Activated naive CD4-positive, alpha-beta T cell treated with Interleukin-2 at 50 U/mL for 16 hours (primary cell): ENCODE measurements at regions not wholly inside any gene's neighbourhood (a gene's known extent, or its start where the extent isn't known, plus 50 kb on each side); places are given as distances from the start of the nearest gene placed in this dataset.

Experiments used
- DNase-seq: peaks from one replicate; pipeline ENCODE4 v3.0.0-alpha.2; 2020

DNA sequence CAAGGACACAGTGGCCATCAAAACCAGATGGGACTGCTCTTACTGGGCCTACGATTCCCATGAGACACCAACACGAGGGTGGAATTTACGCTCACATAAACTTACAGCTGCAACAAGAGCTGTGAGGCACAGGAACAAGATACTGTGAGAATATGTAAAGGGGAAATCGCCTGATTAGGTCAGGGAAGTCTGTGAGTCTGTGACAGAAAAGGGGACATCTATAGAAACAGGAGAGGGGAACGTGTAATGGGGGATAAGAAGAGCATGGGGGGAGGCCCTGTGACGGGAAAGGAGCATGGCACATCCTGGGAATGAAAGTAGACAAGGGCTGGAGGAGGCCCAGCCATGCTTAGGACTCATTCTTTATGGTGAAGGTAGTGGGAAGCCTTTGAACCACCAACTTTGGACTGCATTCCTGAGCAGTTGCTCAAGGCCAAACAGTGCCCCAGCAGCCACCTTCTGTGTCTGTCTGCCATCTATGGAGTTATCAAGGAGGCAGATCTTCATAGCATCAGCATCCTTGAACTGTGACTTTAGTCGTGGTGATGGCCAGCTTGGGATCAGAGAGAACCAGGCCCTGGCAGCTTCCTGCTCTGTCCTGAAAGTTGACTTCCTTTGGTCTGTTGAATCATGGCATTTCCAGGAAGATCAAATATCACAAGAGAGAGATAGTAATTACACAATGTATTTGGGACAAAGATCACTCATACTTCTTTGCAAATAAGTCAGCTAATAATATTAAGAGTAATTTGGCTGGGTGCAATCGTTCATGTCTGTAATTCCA, 87.9 kb upstream of the FAM169A start:
- DNase-seq, result no peak

DNA sequence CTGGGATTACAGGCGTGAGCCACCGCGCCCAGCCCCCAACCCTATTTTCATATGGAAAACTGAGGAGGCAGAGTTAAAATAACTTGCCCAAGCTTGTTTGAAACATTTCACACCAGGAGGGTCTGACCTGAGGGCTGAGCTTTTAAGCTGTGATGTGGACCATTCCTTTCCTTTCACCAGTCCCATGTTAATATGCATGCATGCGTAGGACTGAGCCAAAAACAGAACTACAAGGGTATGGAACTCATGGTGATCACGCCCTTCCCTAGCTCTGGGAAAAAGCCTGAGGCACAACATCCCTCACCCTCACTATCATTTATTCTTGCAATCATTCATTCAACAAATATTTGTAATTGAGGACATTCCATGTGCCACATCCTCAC, 87.4 kb upstream of the FAM169A start:
- DNase-seq, result no peak

DNA sequence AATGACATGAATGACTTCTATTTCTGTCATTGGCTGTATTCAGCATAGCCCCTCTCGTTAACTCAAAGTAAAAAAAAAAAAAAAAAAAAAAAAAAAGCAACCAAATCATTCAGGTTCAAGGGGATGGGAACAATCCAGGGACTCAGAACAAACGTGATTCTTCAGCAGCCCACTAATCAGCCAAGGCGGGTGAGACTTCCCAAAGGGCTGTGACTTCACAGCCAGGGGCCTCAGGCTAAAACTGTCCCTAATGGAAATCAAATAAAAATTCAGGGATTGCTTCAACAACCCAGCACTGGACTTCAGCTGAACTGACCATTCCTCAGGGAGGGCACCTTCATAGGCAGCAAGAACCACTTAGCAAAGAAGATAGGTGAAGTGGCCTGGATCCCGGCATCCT, 86.2 kb upstream of the FAM169A start:
- no peak for DNase-seq

DNA sequence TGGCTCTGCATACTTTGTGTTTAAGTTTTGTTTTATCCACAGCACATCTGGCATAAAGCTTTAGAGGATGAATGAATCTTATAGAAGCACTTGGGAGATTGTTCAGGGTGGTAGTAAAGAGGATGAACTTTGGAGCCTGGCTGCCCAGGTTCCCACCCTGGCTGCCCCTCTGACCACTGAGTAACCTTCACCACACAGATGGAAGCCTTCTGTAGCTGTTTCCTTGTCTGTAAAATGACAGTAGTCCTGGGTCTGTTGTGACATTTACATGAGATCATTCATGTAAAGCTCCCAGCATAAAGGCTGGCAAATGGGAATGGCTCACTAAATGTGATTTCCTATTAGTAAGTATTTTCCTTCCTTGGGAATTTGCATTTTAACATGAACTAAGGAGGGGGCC, 85.7 kb upstream of the FAM169A start:
- no peak for DNase-seq

DNA sequence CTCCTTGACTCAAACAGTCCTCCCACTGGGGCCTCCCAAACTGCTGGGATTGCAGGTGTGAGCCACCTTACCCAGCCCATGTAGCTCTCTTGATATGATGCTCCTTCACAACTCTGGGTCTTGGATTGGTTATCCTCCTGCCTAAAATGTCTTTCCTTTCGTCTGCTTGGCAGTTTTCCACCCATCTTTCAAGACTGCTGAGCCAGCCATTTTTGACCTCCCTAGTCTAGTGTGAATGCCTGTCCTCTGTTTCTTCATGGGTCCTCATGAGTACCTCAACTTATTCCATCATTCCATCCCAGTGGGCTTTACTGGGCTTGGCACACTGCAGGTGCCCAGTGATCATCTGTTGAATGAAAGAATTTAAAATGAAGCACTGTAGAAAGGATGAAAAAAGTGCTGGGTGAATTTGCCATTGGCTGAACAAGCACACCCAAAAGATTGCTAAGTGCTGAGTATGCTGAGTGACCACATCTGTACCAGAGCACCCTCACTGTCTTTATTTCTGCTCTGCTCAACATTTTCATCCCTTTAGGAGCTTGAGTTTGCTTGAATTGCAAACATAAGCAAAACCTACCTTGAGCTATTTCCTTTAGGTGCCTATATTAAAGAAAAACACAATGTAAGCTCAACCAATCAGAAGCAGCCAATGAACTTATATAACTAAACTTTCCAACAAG, 84.8 kb upstream of the FAM169A start:
- DNase-seq, result no peak

- no peak for DNase-seq
Observed at GRCh38 chr5:74949976-74950375, 83.8 kb upstream of the FAM169A start.

- DNase-seq, result no peak
Observed at GRCh38 chr5:74948031-74948546, 81.9 kb upstream of the FAM169A start.

GRCh38 chr5:74946471-74946870, 80.3 kb upstream of the FAM169A start:
- DNase-seq, result no peak

DNA sequence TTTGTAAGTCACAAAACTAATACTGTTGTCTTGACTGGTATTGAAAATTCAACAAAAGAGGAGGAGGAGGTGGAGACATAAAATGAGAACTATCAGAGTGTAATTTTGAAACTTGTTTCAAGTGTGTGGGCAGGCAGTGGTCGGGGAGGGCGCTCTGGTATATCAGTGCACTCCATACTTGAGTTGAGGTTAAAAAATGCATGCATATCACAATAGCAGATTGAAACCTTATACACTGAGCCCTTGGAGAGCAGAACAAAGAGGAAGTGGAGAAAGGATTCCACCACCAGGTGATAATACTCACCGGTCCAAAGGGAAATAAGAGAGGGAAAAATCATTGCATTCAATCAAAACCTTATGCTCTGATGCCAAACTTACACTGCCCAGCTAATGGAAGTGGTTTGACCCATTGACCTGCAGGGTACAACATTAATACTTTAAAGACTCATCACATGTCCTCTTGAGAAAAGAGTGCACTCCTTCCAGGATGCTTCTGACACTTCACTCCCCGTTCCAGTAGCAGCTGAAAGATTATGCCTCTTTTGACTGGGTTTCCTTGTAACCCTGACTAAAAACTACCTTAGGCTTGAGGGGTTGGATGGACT, 79.5 kb upstream of the FAM169A start:
- DNase-seq, result peak; percentile 25

GRCh38 chr5:74943905-74944304, 77.7 kb upstream of the FAM169A start:
- DNase-seq, result no peak

GRCh38 chr5:74942622-74943286, 76.6 kb upstream of the FAM169A start:
- no peak for DNase-seq

- no peak for DNase-seq
Observed at GRCh38 chr5:74940782-74941353, 74.7 kb upstream of the FAM169A start.

GRCh38 chr5:74938250-74938933, 72.2 kb upstream of the FAM169A start:
- no peak for DNase-seq

DNA sequence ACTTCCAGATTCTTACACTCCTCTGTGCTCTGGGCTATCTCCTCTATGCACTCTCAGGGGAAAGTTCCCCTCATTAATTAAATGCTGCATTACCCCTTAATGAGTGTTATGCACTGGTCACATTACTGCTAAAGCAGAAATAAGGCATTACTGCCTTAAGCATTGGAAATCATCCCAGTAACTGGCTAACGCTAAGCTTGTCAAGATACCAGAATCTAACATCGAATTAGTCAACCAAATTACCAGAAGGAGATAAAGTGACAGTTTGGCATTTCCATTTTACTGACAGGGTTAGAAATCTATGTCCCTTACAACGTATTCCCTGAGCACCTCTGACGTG, 69.5 kb upstream of the FAM169A start:
- no peak for DNase-seq

DNA sequence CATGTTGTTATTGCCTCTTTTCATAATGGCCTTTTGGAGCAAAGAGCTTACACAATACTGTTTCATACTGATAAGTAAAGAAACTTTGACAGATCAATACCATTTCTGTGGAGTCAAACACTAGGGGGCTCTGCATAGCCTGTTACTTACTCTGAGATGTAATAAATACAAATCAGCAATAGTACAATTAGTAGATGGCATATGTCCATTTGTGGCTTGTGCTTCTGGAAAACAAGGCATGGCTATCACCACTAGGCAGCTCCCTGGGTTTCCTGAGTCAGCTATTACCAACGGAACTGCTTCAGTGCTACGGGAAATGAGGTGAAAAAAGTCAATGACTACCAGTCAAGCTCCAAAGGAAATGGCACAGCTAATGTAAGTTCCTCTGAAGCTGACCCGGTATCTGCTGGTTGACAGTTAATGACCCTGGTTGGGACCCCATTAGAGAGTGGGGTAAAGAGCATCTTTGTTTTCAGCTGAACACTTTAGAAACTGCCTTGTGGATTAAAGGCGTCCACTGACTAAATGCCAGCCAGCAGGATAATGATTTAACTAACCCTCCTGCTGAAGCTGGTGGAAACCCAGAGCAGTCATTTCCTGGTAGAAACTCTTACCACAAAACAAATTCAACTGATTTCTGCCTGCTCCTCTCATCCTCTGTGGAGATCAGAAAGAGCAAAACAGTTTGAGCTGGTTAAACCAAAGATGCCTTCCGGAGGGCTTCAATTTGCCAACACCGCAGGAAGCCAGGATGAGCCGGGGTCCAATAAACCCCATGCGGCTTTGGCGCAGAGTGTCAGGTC, 69.0 kb upstream of the FAM169A start:
- peak; percentile 4 for DNase-seq

- DNase-seq, result no peak
Observed at GRCh38 chr5:74927336-74927735, 61.1 kb upstream of the FAM169A start.

GRCh38 chr5:74919487-74919886, 53.3 kb upstream of the FAM169A start:
- no peak for DNase-seq

DNA sequence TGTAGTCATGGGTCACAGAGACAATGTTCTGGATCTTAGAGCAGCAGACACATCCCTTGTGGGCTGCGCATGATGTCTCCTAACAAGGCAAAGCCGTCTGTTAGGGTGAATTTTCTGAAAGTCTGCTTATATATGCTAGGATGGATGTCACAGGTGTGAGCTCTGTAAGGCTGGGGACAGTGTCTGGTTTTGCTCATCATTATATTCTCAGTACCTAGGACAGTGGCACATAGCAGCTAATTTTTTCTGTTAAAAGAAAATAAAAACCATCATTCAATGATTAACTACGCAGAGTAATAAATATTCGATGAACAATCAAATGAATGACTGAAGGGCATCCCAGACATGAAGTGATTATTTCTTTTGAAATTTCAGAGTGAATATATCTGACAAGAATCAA, 52.9 kb upstream of the FAM169A start:
- no peak for DNase-seq

DNA sequence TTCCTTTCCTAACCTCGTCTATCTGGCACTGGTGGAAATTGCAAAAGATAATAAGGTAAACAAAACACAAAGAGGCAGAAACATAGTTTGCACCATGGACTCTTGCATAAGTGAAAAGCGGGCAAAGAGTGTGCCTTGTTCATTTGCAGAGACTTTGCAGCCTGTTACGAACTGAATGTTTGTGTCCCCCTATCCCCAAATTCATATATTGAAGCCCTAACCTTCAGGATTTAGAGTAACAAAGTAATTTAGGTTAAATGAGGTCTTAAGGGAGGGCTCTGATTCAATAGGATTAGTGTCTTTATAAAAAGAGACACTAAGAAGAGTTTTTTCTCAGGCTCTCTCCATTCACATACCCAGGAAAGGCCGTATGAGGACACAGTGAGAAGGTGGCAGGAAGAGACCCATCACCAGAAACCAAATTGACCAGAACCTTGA, 52.1 kb upstream of the FAM169A start:
- DNase-seq, result no peak

DNA sequence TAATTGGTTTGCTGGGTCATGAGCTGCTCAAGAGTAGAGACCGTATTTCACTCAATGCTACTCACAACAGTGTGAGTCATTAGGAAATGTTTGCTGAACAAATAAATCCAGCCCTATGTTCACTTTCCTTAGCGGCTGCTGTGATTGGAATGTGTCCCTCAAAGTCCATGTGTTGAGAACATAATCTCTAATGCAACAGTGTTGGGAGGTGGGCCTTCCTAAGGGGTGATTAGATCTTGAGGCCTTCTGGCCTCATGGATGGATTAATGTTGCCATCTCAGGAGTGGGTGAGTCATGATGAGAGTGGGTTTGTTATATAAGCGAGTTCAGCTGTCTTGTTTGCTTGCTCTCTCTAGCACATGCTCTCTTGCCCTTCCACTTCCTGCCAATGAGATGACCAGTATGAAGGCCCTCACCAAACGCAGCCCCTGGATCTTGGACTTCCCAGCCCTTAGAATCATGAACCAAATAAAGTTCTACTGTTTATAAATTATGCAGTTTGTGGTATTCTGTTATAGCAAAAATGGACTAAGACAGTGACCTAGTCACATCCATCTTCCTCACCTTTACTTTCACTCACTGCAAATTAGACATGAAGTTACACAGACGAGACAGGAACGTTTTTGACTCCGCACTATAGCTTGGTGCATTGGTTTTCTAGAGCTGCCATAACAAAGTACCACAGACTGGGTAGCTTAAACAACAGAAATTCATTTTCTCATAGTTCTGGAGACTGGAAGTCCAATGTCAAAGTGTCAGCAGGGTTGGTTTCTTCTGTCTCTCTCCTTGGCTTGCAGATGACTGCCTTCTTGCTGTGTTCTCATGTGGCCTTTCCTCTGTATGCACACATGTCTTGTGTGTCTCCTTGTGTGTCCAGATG, 50.9 kb upstream of the FAM169A start:
- DNase-seq, result no peak
